PC-3 (cell line): ENCODE measurements at regions not wholly inside any gene's neighbourhood (a gene's known extent, or its start where the extent isn't known, plus 50 kb on each side); places are given as distances from the start of the nearest gene placed in this dataset.

Experiments used
- CTCF ChIP-seq: fragments of 300-600 bp; sonication (generic); conservative IDR thresholded peaks from 2 replicates; pipeline ENCODE4 v1.5.1; 2017; ENCODE audit warnings: antibody characterized with exemption, low read depth, mild to moderate bottlenecking, low read length
- EZH2 ChIP-seq: fragments of 300-600 bp; sonication (generic); IDR thresholded peaks from one replicate; pipeline ENCODE4 v1.6.1; 2017; ENCODE audit warnings: antibody characterized with exemption, mild to moderate bottlenecking, low read length; ENCODE audit not compliant: unreplicated experiment

- no peak for TF ChIP-seq EZH2
- TF ChIP-seq CTCF = no peak
Observed at GRCh38 chr2:4256351-4256750, 553.0 kb downstream of the DCDC2C start.
